ENCODE measurements at regions not wholly inside any gene's neighbourhood (a gene's known extent, or its start where the extent isn't known, plus 50 kb on each side); places are given as distances from the start of the nearest gene placed in this dataset.

GRCh38 chr9:92196909-92197308 is 81.7 kb upstream of the SPTLC1 start:
- Histone ChIP-seq H3K4me3 (no peak overlapping the region), H3K9me3 (replicated peaks) (peaks cover 20% of the 10 kb centered on the region)
- no peak for TF ChIP-seq CTCF (IDR thresholded peaks at IDR 0.05; ENCODE audit: borderline replicate concordance)

GRCh38 chr9:92196400-92196799 is 81.2 kb upstream of the SPTLC1 start:
- TF ChIP-seq CTCF (IDR thresholded peaks at IDR 0.05; ENCODE audit: borderline replicate concordance): no peak
- H3K9me3 ChIP-seq (replicated peaks): peaks cover 20% of the 10 kb centered on the region
- no peaks in the 10 kb centered on the region for H3K36me3 ChIP-seq
- H3K4me1 ChIP-seq: no peaks in the 10 kb centered on the region
- intact Hi-C loops (cut with micrococcal nuclease): no loop called here
- H3K27ac ChIP-seq (replicated peaks): no peak overlapping the region
- H3K27me3 ChIP-seq (ENCODE audit: low read depth): peaks cover 14% of the 10 kb centered on the region
- H3K4me3 ChIP-seq: no peak overlapping the region
- no peak for DNase-seq

More at GRCh38 chr9:92196909-92197308, 81.7 kb upstream of the SPTLC1 start:
- H3K36me3 ChIP-seq: no peaks in the 10 kb centered on the region
- H3K27ac ChIP-seq (replicated peaks): no peak overlapping the region
- DNase-seq: no peak
- H3K27me3 ChIP-seq (ENCODE audit: low read depth): peaks cover 14% of the 10 kb centered on the region
- intact Hi-C loops (cut with micrococcal nuclease): no loop called here
- no peaks in the 10 kb centered on the region for H3K4me1 ChIP-seq

- Histone ChIP-seq H3K27me3 (ENCODE audit: low read depth) (peaks cover 39% of the 10 kb centered on the region), H3K9me3 (replicated peaks) (no peaks in the 10 kb centered on the region), H3K4me3 (no peak overlapping the region), H3K27ac (replicated peaks) (no peak overlapping the region), H3K36me3 (no peaks in the 10 kb centered on the region), H3K4me1 (no peaks in the 10 kb centered on the region)
- no peak for DNase-seq
- TF ChIP-seq CTCF (IDR thresholded peaks at IDR 0.05; ENCODE audit: borderline replicate concordance): no peak
- intact Hi-C loops (cut with micrococcal nuclease): no loop called here
Measured at GRCh38 chr9:92191801-92192200, 76.6 kb upstream of the SPTLC1 start.

GRCh38 chr9:92190536-92190790 is 75.2 kb upstream of the SPTLC1 start:
- no peaks in the 10 kb centered on the region for H3K36me3 ChIP-seq
- H3K9me3 ChIP-seq (replicated peaks): no peaks in the 10 kb centered on the region
- H3K4me3 ChIP-seq: no peak overlapping the region
- peaks cover 39% of the 10 kb centered on the region for H3K27me3 ChIP-seq (ENCODE audit: low read depth)
- no peak for TF ChIP-seq CTCF (IDR thresholded peaks at IDR 0.05; ENCODE audit: borderline replicate concordance)
- H3K27ac ChIP-seq (replicated peaks): no peak overlapping the region
- no peaks in the 10 kb centered on the region for H3K4me1 ChIP-seq
- no peak for DNase-seq
- intact Hi-C loops (cut with micrococcal nuclease): no loop called here

GRCh38 chr9:92189782-92190535 is 74.7 kb upstream of the SPTLC1 start:
- Histone ChIP-seq H3K4me3 (no peak overlapping the region), H3K36me3 (no peaks in the 10 kb centered on the region), H3K27ac (replicated peaks) (no peak overlapping the region), H3K9me3 (replicated peaks) (no peaks in the 10 kb centered on the region), H3K27me3 (ENCODE audit: low read depth) (peaks cover 39% of the 10 kb centered on the region), H3K4me1 (no peaks in the 10 kb centered on the region)
- TF ChIP-seq CTCF (IDR thresholded peaks at IDR 0.05; ENCODE audit: borderline replicate concordance): no peak
- intact Hi-C loops (cut with micrococcal nuclease): no loop called here
- no peak for DNase-seq

All from left ventricle myocardium inferior (tissue), 1 donor.